HG03354 (cell line): ENCODE measurements at regions not wholly inside any gene's neighbourhood (a gene's known extent, or its start where the extent isn't known, plus 50 kb on each side); places are given as distances from the start of the nearest gene placed in this dataset.

Source experiments
- ATAC-seq: cut with Tn5 transposase; IDR thresholded peaks from one replicate; pipeline ENCODE4 v1.9.1; 2021; ENCODE audit warnings: mild to moderate bottlenecking; ENCODE audit not compliant: unreplicated experiment, poor library complexity, severe bottlenecking

DNA sequence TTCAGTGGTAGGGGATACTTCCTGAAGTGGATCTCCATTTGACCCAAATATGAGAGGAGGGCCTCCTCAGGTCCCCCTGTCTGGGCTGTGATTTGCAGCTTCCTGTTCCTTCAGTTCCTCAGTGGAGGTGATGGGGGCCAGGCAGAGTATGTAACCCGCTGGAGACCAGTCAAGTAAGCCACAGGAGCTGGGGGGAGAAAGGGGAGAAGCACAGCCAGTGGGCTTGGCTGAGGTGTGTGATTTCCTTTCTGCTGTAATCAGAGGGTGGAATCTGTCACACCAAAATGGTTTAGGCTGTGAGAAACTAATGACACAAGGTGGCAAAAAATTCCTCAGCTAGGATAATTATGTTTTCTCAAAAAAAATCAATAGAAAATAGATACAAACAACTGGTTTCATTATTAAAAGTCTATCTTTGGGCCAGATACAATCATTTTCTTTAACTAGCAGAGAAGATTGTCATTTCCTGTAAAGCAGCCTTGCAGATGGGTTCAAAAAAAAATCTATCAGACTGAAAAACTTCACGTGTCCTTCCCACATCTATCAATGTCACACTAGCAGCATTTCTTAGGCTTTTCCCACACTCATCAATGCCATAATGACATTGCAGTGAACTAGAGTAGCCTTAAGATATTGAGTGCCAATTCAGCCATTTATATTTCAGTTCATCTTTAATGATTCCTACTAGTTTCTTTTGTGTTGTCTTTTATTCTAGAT is 1660.3 kb downstream of the EFNB2 start:
- ATAC-seq = no peak

DNA sequence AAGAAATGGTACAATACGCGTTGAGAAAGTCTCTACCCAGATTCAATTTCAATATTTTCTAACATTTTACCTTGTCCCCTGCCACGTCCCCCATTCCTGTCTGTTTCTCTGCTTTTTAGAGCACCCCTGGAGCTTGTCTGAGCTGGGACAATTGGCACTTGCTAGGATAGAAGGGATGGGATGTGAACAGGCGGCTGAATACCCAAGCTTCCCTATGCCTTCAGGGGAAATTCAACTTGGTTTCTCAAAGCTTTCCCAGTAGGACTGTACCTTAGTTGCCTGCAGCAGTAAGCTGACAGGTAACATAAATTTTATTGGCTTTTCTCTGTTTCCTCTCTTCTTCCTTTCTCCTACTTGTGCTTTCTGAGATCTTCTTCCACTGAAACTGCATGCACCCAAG is 1663.3 kb downstream of the EFNB2 start:
- no peak for ATAC-seq

DNA sequence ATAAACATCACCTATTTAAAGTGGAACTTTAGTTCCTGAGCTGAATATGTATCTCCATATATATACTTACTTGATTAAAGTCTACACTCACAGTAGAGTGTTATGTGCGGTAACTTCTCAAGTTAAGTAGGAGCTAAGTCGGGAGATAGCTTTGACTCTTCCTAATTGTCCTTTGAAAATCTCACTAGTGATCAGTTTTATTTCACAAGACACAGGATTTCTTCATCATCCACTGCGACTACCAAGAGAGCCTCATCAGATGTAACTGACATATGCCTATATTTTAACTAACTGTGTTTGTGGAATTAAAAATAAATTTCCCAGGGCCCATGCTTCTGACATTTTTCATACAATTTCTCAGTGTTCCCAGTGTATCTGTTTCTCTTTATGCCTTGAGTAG is 1664.0 kb downstream of the EFNB2 start:
- ATAC-seq = no peak

DNA sequence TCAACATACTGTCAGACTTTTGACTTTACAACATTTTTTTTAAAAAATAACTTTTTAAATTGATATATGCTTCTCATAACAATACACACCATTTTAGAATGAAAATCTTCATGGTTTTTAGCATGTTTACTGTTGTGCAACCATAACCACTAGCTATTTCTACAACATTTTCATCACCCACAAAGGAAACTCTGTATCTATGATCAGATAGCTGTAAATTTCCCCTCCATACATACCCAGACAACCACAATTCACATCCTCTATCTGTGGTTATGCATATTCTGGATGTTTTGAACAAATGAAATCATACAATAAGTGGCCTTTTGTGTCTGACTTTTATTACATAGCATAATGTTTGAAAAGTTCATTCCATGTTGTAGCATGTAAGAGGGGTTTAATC is 1666.0 kb downstream of the EFNB2 start:
- no peak for ATAC-seq

GRCh38 chr13:104868806-104869205 is 1666.7 kb downstream of the EFNB2 start:
- no peak for ATAC-seq

DNA sequence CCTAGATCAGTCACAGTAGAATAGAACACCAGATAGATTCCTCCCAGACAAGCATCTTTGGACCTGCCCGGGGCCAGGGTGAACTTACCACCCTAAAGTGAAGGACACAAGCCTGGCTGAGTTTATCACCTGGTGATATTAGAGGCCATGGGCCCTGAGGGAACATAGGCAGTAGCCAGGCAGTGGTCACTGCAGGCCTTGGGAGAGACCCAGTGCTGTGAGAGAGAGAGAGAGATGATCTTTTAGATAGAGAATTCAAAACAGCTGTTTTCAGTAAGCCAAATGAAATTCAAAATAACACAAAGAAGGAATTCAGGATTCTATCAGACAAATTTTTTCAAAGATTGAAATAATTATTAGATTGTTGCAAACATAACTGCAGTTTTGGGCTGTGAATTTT is 1679.9 kb downstream of the EFNB2 start:
- no peak for ATAC-seq

DNA sequence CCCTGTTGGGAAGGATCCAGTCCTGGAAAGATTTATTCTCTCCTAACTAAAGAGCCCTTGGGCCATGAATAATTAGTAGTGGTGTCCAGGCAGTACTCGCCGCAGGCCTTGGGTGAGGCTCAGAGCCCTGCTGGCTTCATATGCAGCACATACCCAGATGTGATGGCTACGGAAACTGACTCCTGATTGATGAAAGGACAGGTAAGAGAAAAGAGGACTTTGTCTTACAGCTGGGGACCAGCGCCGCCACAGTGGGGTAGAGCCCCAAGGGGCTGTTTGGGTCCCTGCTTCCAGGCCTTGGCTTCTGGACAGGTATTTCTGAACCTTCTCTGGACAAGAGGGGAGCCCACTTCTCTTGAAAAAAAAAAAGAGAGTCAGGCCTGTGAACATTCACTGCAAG is 1680.8 kb downstream of the EFNB2 start:
- ATAC-seq = no peak

- ATAC-seq = no peak
Measured at GRCh38 chr13:104854007-104854406, 1681.5 kb downstream of the EFNB2 start.

GRCh38 chr13:104847922-104848321 is 1687.5 kb downstream of the EFNB2 start:
- no peak for ATAC-seq

- ATAC-seq = no peak
Measured at GRCh38 chr13:104843401-104843800, 1692.1 kb downstream of the EFNB2 start.

DNA sequence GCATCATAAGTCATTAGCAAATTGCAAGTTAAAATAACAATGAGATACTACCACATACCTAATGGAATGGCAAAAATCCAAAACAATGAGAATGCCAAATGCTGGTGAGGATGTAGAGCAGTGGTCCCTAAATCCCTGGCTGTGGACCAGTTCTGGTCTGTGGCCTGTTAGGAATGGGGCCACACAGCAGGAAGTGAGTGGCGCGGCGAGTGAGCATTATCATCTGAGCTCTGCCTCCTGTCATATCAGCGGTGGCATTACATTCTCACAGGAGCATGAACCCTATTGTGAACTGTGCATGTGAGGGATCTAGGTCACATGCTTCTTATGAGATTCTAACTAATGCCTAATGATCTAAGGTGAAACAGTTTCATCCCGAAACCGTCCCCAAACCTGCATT is 1694.4 kb downstream of the EFNB2 start:
- ATAC-seq = no peak

DNA sequence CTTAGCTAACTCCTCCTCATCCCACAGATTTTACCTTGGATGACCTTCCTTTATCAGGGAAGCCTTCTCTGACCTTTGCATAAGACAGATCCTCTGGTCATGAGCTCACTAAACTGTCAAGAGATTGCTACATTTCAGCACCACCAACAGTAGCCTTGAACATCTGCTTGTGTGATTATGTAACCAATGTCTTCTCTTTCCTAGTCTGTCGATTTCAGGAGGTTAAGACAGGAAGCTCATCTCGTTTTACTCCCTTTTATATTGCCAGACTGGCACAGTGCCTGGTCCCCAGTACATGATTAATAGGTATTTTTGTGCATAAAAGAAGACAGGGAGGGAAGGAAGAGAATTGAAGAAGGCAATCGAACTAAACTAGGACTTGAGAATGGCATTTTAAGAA is 1697.7 kb downstream of the EFNB2 start:
- ATAC-seq = no peak

DNA sequence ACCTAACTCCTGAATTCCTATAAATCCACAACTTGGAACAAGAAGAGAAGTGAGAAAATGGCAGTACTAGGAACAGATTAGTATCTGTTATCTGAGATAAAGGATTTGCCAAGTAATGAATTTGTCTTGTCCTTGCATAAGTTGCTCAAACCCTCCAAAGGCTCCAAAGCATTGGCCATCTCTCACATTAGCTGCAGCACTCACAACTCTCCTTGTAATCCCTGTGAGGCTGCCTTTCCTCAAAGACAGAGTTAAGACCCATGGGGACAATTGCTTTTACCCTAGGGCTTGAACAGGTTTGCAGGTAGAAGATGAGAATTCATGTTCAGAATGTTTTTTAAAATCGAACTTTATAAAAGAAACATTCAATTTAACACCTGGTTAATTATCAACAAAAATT is 1702.2 kb downstream of the EFNB2 start:
- no peak for ATAC-seq

- ATAC-seq = no peak
Measured at GRCh38 chr13:104832231-104832630, 1703.2 kb downstream of the EFNB2 start.

DNA sequence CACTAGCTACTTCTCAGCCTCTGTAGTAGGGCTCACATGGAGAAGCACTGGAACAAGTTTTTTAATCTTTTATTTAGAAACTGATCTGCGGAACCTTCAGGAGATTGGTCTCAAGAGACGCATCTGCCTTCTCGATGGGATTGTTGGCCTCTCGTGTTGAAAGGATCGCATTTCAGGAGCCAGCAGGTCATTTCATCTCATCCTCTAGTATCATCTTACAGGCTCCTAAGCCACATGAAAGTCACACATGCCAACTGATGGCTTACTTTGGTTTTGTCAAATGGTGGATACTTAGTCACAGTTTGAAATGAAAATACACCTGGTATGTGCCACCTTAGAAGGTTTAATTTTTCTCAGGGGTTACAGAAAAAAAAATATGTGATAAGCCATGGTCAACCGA is 1703.6 kb downstream of the EFNB2 start:
- no peak for ATAC-seq

GRCh38 chr13:104823709-104824108 is 1711.8 kb downstream of the EFNB2 start:
- no peak for ATAC-seq

DNA sequence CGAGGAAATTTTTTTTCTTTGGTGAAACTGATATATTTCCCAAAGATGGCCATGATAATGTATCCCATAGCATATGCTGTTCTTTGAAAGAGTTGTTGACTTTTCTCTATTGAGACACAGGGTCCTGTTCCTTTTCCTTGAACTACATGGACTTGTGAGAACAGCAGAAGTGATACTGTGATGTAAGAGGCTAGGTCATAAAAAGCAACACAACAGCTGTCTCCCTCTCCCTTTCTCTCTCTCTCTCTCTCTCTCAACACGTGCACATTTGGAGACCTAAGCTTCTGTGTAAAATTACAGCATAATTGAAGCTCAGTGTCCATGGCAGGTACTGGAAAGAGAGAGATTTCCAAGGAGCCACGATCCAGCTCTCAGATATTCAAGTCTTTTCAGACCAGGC is 1712.4 kb downstream of the EFNB2 start:
- ATAC-seq = no peak

DNA sequence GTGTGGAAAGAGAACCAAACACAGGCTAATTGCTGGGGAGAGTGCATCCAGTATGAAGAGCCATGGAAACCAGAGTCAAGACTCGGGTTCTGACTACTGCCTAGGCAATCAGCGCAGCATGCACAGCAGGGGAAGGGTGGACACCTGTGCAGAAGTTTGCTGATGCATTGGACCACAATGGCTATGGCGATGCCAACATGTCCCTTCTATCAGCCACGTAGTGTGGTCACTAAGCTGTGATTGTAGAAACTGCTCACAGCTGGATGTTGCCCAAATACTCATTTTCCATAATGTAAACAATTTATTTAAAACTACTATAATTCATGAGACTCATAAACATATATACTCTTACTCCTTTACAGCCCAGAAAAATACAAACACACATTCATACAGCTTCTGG is 1718.2 kb downstream of the EFNB2 start:
- ATAC-seq = no peak

DNA sequence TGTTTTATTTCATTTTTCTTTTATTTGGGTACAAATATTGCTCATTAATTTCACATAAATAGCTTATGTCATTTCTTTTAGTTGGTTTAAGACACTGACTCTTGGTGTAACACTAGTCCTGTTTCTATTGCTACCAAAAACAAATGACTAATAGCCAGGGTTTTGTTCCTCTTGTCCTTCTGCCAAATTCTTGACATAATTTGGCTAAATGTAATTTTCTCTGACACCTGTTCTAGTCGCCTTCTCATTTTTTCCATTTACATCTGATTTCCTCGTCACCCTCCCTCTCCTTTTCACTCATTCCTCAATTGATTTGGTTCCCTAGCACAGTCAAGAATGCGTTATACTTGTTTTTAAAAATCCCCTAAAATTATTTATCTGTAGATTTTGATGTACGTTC is 1718.7 kb downstream of the EFNB2 start:
- no peak for ATAC-seq

DNA sequence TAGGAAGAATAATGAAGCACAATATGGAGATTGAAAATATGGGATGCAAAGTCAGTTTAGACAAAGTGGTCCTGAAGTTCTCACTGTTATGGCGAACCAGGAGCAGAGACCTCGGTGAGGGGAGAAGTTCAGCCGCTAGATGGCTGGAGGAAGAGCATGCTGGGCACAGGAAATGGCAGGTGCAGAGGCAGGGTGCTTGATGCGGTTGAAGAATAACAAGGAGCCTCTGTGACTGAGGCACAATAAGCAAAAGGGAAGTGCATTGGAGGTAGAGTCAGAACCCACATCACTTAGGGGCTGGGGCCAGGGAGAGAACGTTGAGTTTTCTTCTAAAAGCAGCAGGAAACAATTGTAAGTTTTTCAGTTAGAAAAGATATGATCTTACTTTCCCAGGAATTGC is 1725.2 kb downstream of the EFNB2 start:
- ATAC-seq = no peak

DNA sequence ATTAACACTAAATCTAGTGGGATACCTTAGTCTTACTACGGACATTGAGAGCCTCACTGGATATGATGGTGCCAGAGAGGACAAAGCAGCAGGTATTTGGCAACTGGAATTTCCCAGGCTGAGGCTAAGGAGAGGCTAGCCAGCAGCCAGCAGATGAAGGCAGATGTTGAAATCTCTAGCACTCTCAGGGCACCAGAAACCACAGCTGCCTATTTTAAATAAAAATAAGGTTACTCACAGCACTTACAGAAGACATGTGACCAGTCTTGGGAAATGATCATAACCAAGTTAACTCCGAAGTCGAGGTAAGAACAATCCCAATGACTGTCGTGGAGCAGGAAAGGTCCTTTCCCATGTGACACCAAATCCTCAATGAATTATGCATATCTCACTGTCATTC is 1726.0 kb downstream of the EFNB2 start:
- ATAC-seq = no peak

DNA sequence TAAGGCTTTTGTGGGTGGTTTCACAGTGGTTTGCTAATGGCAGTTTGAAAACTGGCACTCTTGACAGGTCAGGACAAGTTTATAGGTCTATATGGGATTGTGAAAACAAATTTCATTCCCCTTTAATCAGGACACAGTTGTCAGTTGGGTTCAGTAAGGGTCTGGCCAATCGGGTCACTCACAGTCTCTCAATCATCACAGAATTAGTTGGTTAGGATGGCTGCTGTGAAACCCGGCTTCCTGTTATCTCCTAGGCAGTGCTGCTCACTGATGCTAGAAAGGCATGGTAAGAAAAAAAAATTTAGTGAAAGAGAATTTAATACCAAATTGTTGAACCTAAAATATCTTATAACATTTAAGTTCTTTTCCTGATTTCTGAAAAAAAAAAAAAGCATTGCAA is 1730.1 kb downstream of the EFNB2 start:
- no peak for ATAC-seq
